HEK293 (cell line): ENCODE measurements at regions not wholly inside any gene's neighbourhood (a gene's known extent, or its start where the extent isn't known, plus 50 kb on each side); places are given as distances from the start of the nearest gene placed in this dataset.

Experiments used
- CTCF ChIP-seq: fragments of 450-650 bp; formaldehyde crosslinking; IDR thresholded peaks from 2 replicates; pipeline ENCODE4 v1.5.1; 2016; ENCODE audit warnings: missing biosample characterization, missing genetic modification characterization
- HOXC10 ChIP-seq: sonication (generic); formaldehyde crosslinking; IDR thresholded peaks from 2 replicates; pipeline ENCODE4 v1.8.1; 2023; ENCODE audit warnings: mild to moderate bottlenecking, missing genetic modification reagents
- KLF10 ChIP-seq: fragments of 450-650 bp; IDR thresholded peaks from 2 replicates; pipeline ENCODE4 v1.5.1; 2018; ENCODE audit warnings: missing biosample characterization, mild to moderate bottlenecking, missing genetic modification characterization
- MZF1 ChIP-seq: fragments of 450-650 bp; formaldehyde crosslinking; IDR thresholded peaks from 2 replicates; pipeline ENCODE4 v1.5.1; 2017; ENCODE audit warnings: missing biosample characterization, missing genetic modification characterization, borderline replicate concordance
- REPIN1 ChIP-seq: fragments of 450-650 bp; formaldehyde crosslinking; IDR thresholded peaks from 2 replicates; pipeline ENCODE4 v1.5.1; 2017; ENCODE audit warnings: missing biosample characterization, missing genetic modification characterization, low read depth
- SALL2 ChIP-seq: fragments of 450-650 bp; formaldehyde crosslinking; IDR thresholded peaks from 2 replicates; pipeline ENCODE4 v1.5.0; 2017; ENCODE audit warnings: missing biosample characterization, mild to moderate bottlenecking, missing genetic modification characterization, borderline replicate concordance
- SCRT1 ChIP-seq: fragments of 450-650 bp; formaldehyde crosslinking; IDR thresholded peaks from 2 replicates; pipeline ENCODE4 v1.5.1; 2016; ENCODE audit warnings: missing biosample characterization, missing genetic modification characterization, borderline replicate concordance
- SETDB1 ChIP-seq: IDR thresholded peaks from one replicate; pipeline ENCODE4 v1.6.1; 2017; ENCODE audit warnings: mild to moderate bottlenecking, low read length, moderate library complexity, mixed read lengths; ENCODE audit not compliant: insufficient read length
- TCF7L2 ChIP-seq: IDR thresholded peaks from 2 replicates; pipeline ENCODE4 v1.6.1; 2011; ENCODE audit warnings: low read depth, mild to moderate bottlenecking, inconsistent platforms, low read length, moderate library complexity, borderline replicate concordance
- YY1 ChIP-seq: fragments of 450-650 bp; formaldehyde crosslinking; IDR thresholded peaks from 2 replicates; pipeline ENCODE4 v1.5.1; 2018; ENCODE audit warnings: missing biosample characterization, missing genetic modification characterization
- ZBTB17 ChIP-seq: fragments of 450-650 bp; formaldehyde crosslinking; IDR thresholded peaks from 2 replicates; pipeline ENCODE4 v1.5.1; 2016; ENCODE audit warnings: missing biosample characterization, missing genetic modification characterization
- ZFHX2 ChIP-seq: fragments of 450-650 bp; formaldehyde crosslinking; conservative IDR thresholded peaks from 2 replicates; pipeline ENCODE4 v1.5.1; 2016; ENCODE audit warnings: missing biosample characterization, missing genetic modification characterization
- ZFP41 ChIP-seq: fragments of 450-650 bp; formaldehyde crosslinking; IDR thresholded peaks from 2 replicates; pipeline ENCODE4 v1.5.1; 2016; ENCODE audit warnings: missing biosample characterization, missing genetic modification characterization, borderline replicate concordance
- ZNF221 ChIP-seq: fragments of 450-650 bp; formaldehyde crosslinking; IDR thresholded peaks from 2 replicates; pipeline ENCODE4 v1.5.1; 2017; ENCODE audit warnings: missing biosample characterization, missing genetic modification characterization, borderline replicate concordance
- ZNF248 ChIP-seq: fragments of 450-650 bp; formaldehyde crosslinking; IDR thresholded peaks from 2 replicates; pipeline ENCODE4 v1.5.1; 2017; ENCODE audit warnings: missing biosample characterization, missing genetic modification characterization
- ZNF362 ChIP-seq: fragments of 450-650 bp; formaldehyde crosslinking; IDR thresholded peaks from 2 replicates; pipeline ENCODE4 v1.5.1; 2016; ENCODE audit warnings: missing biosample characterization, missing genetic modification characterization
- ZNF404 ChIP-seq: fragments of 450-650 bp; formaldehyde crosslinking; IDR thresholded peaks from 2 replicates; pipeline ENCODE4 v1.5.1; 2017; ENCODE audit warnings: missing biosample characterization, missing genetic modification characterization
- ZNF488 ChIP-seq: fragments of 450-650 bp; formaldehyde crosslinking; IDR thresholded peaks from 2 replicates; pipeline ENCODE4 v1.5.1; 2016; ENCODE audit warnings: missing biosample characterization, missing genetic modification characterization
- ZNF521 ChIP-seq: fragments of 450-650 bp; formaldehyde crosslinking; IDR thresholded peaks from 2 replicates; pipeline ENCODE4 v1.5.1; 2017; ENCODE audit warnings: missing biosample characterization, mild to moderate bottlenecking, missing genetic modification characterization
- ZNF549 ChIP-seq: fragments of 450-650 bp; IDR thresholded peaks from 2 replicates; pipeline ENCODE4 v1.5.1; 2018; ENCODE audit warnings: missing biosample characterization, missing genetic modification characterization, mild to moderate bottlenecking, inconsistent platforms, moderate library complexity
- ZNF596 ChIP-seq: fragments of 450-650 bp; IDR thresholded peaks from 2 replicates; pipeline ENCODE4 v1.5.0; 2018; ENCODE audit warnings: missing biosample characterization, mild to moderate bottlenecking, missing genetic modification characterization, moderate library complexity
- ZNF610 ChIP-seq: fragments of 450-650 bp; formaldehyde crosslinking; IDR thresholded peaks from 2 replicates; pipeline ENCODE4 v1.5.1; 2016; ENCODE audit warnings: missing biosample characterization, missing genetic modification characterization, borderline replicate concordance
- ZNF785 ChIP-seq: fragments of 450-650 bp; formaldehyde crosslinking; IDR thresholded peaks from 2 replicates; pipeline ENCODE4 v1.5.1; 2016; ENCODE audit warnings: missing biosample characterization, missing genetic modification characterization
- ZNF792 ChIP-seq: fragments of 450-650 bp; formaldehyde crosslinking; IDR thresholded peaks from 2 replicates; pipeline ENCODE4 v1.5.1; 2016; ENCODE audit warnings: missing biosample characterization, missing genetic modification characterization
- ZSCAN16 ChIP-seq: fragments of 450-650 bp; formaldehyde crosslinking; IDR thresholded peaks from 2 replicates; pipeline ENCODE4 v1.5.1; 2016; ENCODE audit warnings: missing biosample characterization, missing genetic modification characterization
- TF ChIP-seq, protein P1 (sequence below): fragments of 450-650 bp; formaldehyde crosslinking; IDR thresholded peaks from 2 replicates; pipeline ENCODE4 v1.5.1; 2016; ENCODE audit warnings: missing biosample characterization, missing genetic modification characterization
- TF ChIP-seq, protein P2 (sequence below): fragments of 450-650 bp; formaldehyde crosslinking; IDR thresholded peaks from 2 replicates; pipeline ENCODE4 v1.5.1; 2017; ENCODE audit warnings: missing biosample characterization, mild to moderate bottlenecking, missing genetic modification characterization, moderate library complexity
- TF ChIP-seq, protein P3 (sequence below): fragments of 450-650 bp; formaldehyde crosslinking; optimal IDR thresholded peaks from 2 replicates; pipeline ENCODE3; 2016; ENCODE audit warnings: missing biosample characterization, mild to moderate bottlenecking, missing genetic modification characterization
- TF ChIP-seq, protein P4 (sequence below): fragments of 450-650 bp; formaldehyde crosslinking; IDR thresholded peaks from 2 replicates; pipeline ENCODE4 v1.5.1; 2016; ENCODE audit warnings: missing biosample characterization, missing genetic modification characterization, low read depth
- TF ChIP-seq, protein P5 (sequence below): fragments of 450-650 bp; formaldehyde crosslinking; IDR thresholded peaks from 2 replicates; pipeline ENCODE4 v1.5.1; 2016; ENCODE audit warnings: missing biosample characterization, missing genetic modification characterization

DNA sequence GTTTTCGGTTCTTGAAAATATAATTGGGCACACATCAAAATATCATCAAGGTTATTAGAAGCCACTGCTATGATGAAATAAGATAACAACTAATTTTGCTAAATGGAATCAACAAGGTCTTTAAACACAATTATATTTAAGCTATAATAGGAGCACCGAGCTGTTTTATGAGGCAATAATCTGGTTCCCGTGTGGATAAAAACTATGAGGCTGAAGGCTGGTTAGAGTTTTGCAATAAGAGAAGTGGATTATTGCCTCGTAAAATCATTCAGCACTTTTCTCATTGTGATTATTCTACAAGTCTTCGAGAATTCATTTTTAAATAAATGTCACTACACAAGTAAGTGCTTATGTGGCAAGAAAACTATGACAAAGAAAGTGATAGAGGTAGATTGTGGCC, 975.7 kb upstream of the ADGRL2 start (continued):
- TF ChIP-seq, protein P1, sequence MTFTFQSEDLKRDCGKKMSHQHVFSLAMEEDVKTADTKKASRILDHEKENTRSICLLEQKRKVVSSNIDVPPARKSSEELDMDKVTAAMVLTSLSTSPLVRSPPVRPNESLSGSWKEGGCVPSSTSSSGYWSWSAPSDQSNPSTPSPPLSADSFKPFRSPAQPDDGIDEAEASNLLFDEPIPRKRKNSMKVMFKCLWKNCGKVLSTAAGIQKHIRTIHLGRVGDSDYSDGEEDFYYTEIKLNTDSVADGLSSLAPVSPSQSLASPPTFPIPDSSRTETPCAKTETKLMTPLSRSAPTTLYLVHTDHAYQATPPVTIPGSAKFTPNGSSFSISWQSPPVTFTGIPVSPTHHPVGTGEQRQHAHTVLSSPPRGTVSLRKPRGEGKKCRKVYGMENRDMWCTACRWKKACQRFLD (tag by site-specific recombination) = no peak
- TF ChIP-seq ZNF362 (no peak), SALL2 (tag by site-specific recombination) (no peak), TCF7L2 (peak; percentile 41; the same call in 1 of the 2 replicates), ZNF521 (tag by site-specific recombination) (no peak), REPIN1 (tag by site-specific recombination) (no peak), ZNF248 (tag by site-specific recombination) (no peak), SETDB1 (no peak), ZSCAN16 (tag by site-specific recombination) (0 out of 2 replicates have a peak, but pooled peaks have one; percentile 45), ZNF610 (tag by site-specific recombination) (peak; percentile 72; the same call in 1 of the 2 replicates), ZFHX2 (tag by site-specific recombination) (no peak), YY1 (tag by site-specific recombination) (peak; percentile 38; the same call in 1 of the 2 replicates), ZFP41 (tag by site-specific recombination) (no peak), ZNF785 (tag by site-specific recombination) (no peak), ZNF596 (peak; percentile 61; the same call in 1 of the 2 replicates), KLF10 (tag by site-specific recombination) (peak; percentile 31; the same call in 1 of the 2 replicates), SCRT1 (tag by site-specific recombination) (peak; percentile 94), HOXC10 (CRISPR knock-in tag) (no peak), CTCF (tag by site-specific recombination) (no peak), ZNF404 (no peak), ZNF792 (tag by site-specific recombination) (no peak), ZNF488 (tag by site-specific recombination) (peak; percentile 59; the same call in 1 of the 2 replicates), ZNF549 (tag by site-specific recombination) (0 out of 2 replicates have a peak, but pooled peaks have one; percentile 13), ZBTB17 (peak; percentile 71), MZF1 (tag by site-specific recombination) (peak; percentile 78; the same call in 1 of the 2 replicates), ZNF221 (tag by site-specific recombination) (no peak)
- TF ChIP-seq, protein P2, sequence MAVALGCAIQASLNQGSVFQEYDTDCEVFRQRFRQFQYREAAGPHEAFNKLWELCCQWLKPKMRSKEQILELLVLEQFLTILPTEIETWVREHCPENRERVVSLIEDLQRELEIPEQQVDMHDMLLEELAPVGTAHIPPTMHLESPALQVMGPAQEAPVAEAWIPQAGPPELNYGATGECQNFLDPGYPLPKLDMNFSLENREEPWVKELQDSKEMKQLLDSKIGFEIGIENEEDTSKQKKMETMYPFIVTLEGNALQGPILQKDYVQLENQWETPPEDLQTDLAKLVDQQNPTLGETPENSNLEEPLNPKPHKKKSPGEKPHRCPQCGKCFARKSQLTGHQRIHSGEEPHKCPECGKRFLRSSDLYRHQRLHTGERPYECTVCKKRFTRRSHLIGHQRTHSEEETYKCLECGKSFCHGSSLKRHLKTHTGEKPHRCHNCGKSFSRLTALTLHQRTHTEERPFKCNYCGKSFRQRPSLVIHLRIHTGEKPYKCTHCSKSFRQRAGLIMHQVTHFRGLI (tag by site-specific recombination) = no peak
- TF ChIP-seq, protein P3, sequence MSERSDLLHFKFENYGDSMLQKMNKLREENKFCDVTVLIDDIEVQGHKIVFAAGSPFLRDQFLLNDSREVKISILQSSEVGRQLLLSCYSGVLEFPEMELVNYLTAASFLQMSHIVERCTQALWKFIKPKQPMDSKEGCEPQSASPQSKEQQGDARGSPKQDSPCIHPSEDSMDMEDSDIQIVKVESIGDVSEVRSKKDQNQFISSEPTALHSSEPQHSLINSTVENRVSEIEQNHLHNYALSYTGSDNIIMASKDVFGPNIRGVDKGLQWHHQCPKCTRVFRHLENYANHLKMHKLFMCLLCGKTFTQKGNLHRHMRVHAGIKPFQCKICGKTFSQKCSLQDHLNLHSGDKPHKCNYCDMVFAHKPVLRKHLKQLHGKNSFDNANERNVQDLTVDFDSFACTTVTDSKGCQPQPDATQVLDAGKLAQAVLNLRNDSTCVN (tag by site-specific recombination) = no peak
- TF ChIP-seq, protein P4, sequence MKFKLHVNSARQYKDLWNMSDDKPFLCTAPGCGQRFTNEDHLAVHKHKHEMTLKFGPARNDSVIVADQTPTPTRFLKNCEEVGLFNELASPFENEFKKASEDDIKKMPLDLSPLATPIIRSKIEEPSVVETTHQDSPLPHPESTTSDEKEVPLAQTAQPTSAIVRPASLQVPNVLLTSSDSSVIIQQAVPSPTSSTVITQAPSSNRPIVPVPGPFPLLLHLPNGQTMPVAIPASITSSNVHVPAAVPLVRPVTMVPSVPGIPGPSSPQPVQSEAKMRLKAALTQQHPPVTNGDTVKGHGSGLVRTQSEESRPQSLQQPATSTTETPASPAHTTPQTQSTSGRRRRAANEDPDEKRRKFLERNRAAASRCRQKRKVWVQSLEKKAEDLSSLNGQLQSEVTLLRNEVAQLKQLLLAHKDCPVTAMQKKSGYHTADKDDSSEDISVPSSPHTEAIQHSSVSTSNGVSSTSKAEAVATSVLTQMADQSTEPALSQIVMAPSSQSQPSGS (tag by site-specific recombination) = 0 out of 2 replicates have a peak, but pooled peaks have one; percentile 53
- TF ChIP-seq, protein P5, sequence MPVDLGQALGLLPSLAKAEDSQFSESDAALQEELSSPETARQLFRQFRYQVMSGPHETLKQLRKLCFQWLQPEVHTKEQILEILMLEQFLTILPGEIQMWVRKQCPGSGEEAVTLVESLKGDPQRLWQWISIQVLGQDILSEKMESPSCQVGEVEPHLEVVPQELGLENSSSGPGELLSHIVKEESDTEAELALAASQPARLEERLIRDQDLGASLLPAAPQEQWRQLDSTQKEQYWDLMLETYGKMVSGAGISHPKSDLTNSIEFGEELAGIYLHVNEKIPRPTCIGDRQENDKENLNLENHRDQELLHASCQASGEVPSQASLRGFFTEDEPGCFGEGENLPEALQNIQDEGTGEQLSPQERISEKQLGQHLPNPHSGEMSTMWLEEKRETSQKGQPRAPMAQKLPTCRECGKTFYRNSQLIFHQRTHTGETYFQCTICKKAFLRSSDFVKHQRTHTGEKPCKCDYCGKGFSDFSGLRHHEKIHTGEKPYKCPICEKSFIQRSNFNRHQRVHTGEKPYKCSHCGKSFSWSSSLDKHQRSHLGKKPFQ (tag by site-specific recombination) = peak; percentile 75
